CD14-positive monocyte (primary cell): ENCODE measurements at regions not wholly inside any gene's neighbourhood (a gene's known extent, or its start where the extent isn't known, plus 50 kb on each side); places are given as distances from the start of the nearest gene placed in this dataset.

ENCODE experiments used
- DNase-seq, 3 donors: peaks; one replicate each; pipeline ENCODE4 v3.0.0-alpha.2; 2011 to 2022
- H2AFZ ChIP-seq: 2 replicates; pipeline ENCODE4 v1.6.0; 2012; ENCODE audit warnings: mild to moderate bottlenecking, low read depth, low read length, inconsistent platforms; ENCODE audit not compliant: insufficient read depth, poor library complexity, severe bottlenecking
- H3K27ac ChIP-seq, 2 donors: 1 replicate in 1 of 2; 2 replicates in 1 of 2; pipeline ENCODE4 v1.5.1; 2012 to 2013; ENCODE audit warnings: low read length in 2 of 2, control low read depth in 1 of 2, inconsistent platforms in 1 of 2, low read depth in 1 of 2, mild to moderate bottlenecking in 1 of 2
- H3K27me3 ChIP-seq, 2 donors: one replicate each; pipeline versions ENCODE4 v1.6.0 to v1.6.1; 2011 to 2013; ENCODE audit warnings: low read length in 2 of 2; ENCODE audit not compliant: control insufficient read depth in 2 of 2, insufficient read depth in 2 of 2
- H3K36me3 ChIP-seq, 2 donors: replicated peaks in 1 of 2; 1 replicate in 1 of 2; 2 replicates in 1 of 2; pipeline versions ENCODE4 v1.5.1 to v1.6.1; 2012 to 2013; ENCODE audit warnings: low read length in 2 of 2, control low read depth in 1 of 2, inconsistent platforms in 1 of 2, mild to moderate bottlenecking in 1 of 2; ENCODE audit not compliant: insufficient read depth in 2 of 2, control insufficient read depth in 1 of 2
- H3K4me1 ChIP-seq, 2 donors: 1 replicate in 1 of 2; 2 replicates in 1 of 2; pipeline versions ENCODE4 v1.5.1 to v1.6.1; 2012 to 2013; ENCODE audit warnings: low read length in 2 of 2, control low read depth in 1 of 2, inconsistent platforms in 1 of 2, mild to moderate bottlenecking in 1 of 2, moderate library complexity in 1 of 2; ENCODE audit not compliant: insufficient read depth in 2 of 2, control insufficient read depth in 1 of 2
- H3K4me2 ChIP-seq: replicated peaks from 2 replicates; pipeline ENCODE3; 2012; ENCODE audit warnings: low read length, moderate library complexity, mild to moderate bottlenecking; ENCODE audit not compliant: poor library complexity, severe bottlenecking; ENCODE audit errors: extremely low read depth
- H3K4me3 ChIP-seq, 3 experiments: fragments of 200-600 bp in 1 of 3; sonication (generic) in 1 of 3; replicated peaks in 1 of 3; 1 replicate in 2 of 3; 2 replicates in 1 of 3; pipeline ENCODE4 v1.5.1; 2011 to 2013; ENCODE audit warnings: low read length in 3 of 3, mild to moderate bottlenecking in 3 of 3, control low read depth in 2 of 3, low read depth in 2 of 3, inconsistent platforms in 1 of 3, moderate library complexity in 1 of 3
- H3K79me2 ChIP-seq: 2 replicates; pipeline ENCODE4 v1.6.0; 2012; ENCODE audit warnings: mild to moderate bottlenecking, control low read depth, inconsistent platforms, low read length, moderate library complexity; ENCODE audit not compliant: insufficient read depth
- H3K9ac ChIP-seq: 2 replicates; pipeline ENCODE4 v1.6.0; 2017; ENCODE audit warnings: low read length, mild to moderate bottlenecking; ENCODE audit not compliant: insufficient read depth, poor library complexity, severe bottlenecking
- H3K9me3 ChIP-seq, 2 donors: replicated peaks in 1 of 2; 1 replicate in 1 of 2; 2 replicates in 1 of 2; pipeline versions ENCODE4 v1.5.1 to v1.6.1; 2012 to 2013; ENCODE audit warnings: low read length in 2 of 2, control low read depth in 1 of 2; ENCODE audit not compliant: control insufficient read depth in 1 of 2, insufficient read depth in 1 of 2
- H4K20me1 ChIP-seq: 2 replicates; pipeline ENCODE4 v1.6.0; 2012; ENCODE audit warnings: mild to moderate bottlenecking, low read length, control low read depth, moderate library complexity; ENCODE audit not compliant: insufficient read depth
- H3K27ac Mint-ChIP-seq, 7 donors: one replicate each; pipeline ENCODE4 v1.8.0; 2020; ENCODE audit warnings: mild to moderate bottlenecking in 7 of 7, mixed read lengths in 7 of 7, moderate library complexity in 6 of 7, inconsistent platforms in 2 of 7
- H3K27me3 Mint-ChIP-seq, 3 donors: one replicate each; pipeline ENCODE4 v1.8.0; 2021 to 2022; ENCODE audit warnings: low read depth in 3 of 3, mild to moderate bottlenecking in 3 of 3, mixed read lengths in 3 of 3, moderate library complexity in 3 of 3, inconsistent platforms in 1 of 3
- H3K36me3 Mint-ChIP-seq, 2 donors: one replicate each; pipeline ENCODE4 v1.8.0; 2020; ENCODE audit warnings: mixed read lengths in 2 of 2, inconsistent platforms in 1 of 2, mild to moderate bottlenecking in 1 of 2
- H3K4me1 Mint-ChIP-seq: one replicate; pipeline ENCODE4 v1.8.0; 2020; ENCODE audit warnings: mild to moderate bottlenecking, mixed read lengths
- H3K4me3 Mint-ChIP-seq, 2 donors: one replicate each; pipeline ENCODE4 v1.8.0; 2020; ENCODE audit warnings: mild to moderate bottlenecking in 2 of 2, mixed read lengths in 2 of 2, moderate library complexity in 1 of 2
- H3K9me3 Mint-ChIP-seq, 7 donors: one replicate each; pipeline ENCODE4 v1.8.0; 2020 to 2022; ENCODE audit warnings: mixed read lengths in 7 of 7, mild to moderate bottlenecking in 6 of 7, moderate library complexity in 6 of 7, inconsistent platforms in 2 of 7
- WGBS: methylation state at CpG from one replicate; pipeline ENCODE4 v1.1.5; 2013; ENCODE audit warnings: missing lambda C conversion rate; ENCODE audit not compliant: insufficient coverage; 5-methylcytosine and 5-hydroxymethylcytosine counted together
- intact Hi-C, 2 donors: fragments of 100-400 bp; cut with micrococcal nuclease; formaldehyde crosslinking; loops; one replicate each; pipeline versions ENCODE4 v1.15.0 to v1.15.1; 2023
- TF ChIP-seq, protein P1 (sequence below): fragments of 200-600 bp; IDR thresholded peaks from one replicate; pipeline ENCODE4 v1.8.0; 2022; ENCODE audit warnings: antibody characterized with exemption, mild to moderate bottlenecking

- no peak overlapping the region for H3K4me3 Mint-ChIP-seq
Measured at GRCh38 chr9:101907466-101907865, 169.0 kb upstream of the GRIN3A start.

DNA sequence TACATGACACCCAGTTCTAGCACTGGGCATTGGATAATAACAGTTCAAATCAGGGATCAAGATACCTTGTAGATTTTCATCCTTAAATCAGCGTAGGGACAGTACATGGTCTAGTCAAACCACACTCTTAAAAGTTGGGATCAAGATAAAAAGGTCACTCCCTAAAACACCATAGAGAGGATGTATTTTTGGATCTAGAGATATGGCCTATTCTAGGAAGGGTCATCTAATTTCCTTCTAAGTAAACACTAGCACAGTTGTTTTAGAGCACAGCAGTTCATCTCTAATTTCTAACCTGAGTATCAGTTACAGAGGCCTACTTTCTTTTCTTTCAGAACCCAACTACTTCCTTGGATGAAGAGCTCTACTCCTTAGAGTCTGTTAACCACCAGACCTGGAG lies 166.4 kb upstream of the GRIN3A start:
- no peaks in the 10 kb centered on the region for H3K79me2 ChIP-seq
- no peaks in the 10 kb centered on the region for H3K27me3 Mint-ChIP-seq
- H3K27ac ChIP-seq: no peak overlapping the region
- no peaks in the 10 kb centered on the region for H3K4me1 Mint-ChIP-seq
- no CpG with 5 or more reads among the region's 1 CpG for WGBS
- no peak overlapping the region for H3K4me3 ChIP-seq
- H2AFZ ChIP-seq: no peak overlapping the region
- H3K4me1 ChIP-seq: no peaks in the 10 kb centered on the region
- TF ChIP-seq, protein P1, sequence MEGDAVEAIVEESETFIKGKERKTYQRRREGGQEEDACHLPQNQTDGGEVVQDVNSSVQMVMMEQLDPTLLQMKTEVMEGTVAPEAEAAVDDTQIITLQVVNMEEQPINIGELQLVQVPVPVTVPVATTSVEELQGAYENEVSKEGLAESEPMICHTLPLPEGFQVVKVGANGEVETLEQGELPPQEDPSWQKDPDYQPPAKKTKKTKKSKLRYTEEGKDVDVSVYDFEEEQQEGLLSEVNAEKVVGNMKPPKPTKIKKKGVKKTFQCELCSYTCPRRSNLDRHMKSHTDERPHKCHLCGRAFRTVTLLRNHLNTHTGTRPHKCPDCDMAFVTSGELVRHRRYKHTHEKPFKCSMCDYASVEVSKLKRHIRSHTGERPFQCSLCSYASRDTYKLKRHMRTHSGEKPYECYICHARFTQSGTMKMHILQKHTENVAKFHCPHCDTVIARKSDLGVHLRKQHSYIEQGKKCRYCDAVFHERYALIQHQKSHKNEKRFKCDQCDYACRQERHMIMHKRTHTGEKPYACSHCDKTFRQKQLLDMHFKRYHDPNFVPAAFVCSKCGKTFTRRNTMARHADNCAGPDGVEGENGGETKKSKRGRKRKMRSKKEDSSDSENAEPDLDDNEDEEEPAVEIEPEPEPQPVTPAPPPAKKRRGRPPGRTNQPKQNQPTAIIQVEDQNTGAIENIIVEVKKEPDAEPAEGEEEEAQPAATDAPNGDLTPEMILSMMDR: no peak
- peaks cover 2 to 7% (median 4%) of the 10 kb centered on the region in 7 donors for H3K9me3 Mint-ChIP-seq
- H3K27ac Mint-ChIP-seq: no peak overlapping the region
- intact Hi-C loops: no loop called here
- no peaks in the 10 kb centered on the region for H3K36me3 Mint-ChIP-seq
- no peaks in the 10 kb centered on the region for H3K36me3 ChIP-seq
- DNase-seq: no peak
- no peaks in the 10 kb centered on the region for H4K20me1 ChIP-seq
- H3K4me3 Mint-ChIP-seq: no peak overlapping the region
- no peak overlapping the region for H3K9ac ChIP-seq
- no peak overlapping the region for H3K4me2 ChIP-seq
- H3K9me3 ChIP-seq: peaks cover 5 to 9% of the 10 kb centered on the region in 2 donors
- H3K27me3 ChIP-seq: no peaks in the 10 kb centered on the region

More at GRCh38 chr9:101907466-101907865, 169.0 kb upstream of the GRIN3A start:
- H3K4me2 ChIP-seq: no peak overlapping the region
- no peaks in the 10 kb centered on the region for H3K36me3 ChIP-seq
- peaks cover 5 to 9% of the 10 kb centered on the region in 2 donors for H3K9me3 ChIP-seq
- H4K20me1 ChIP-seq: no peaks in the 10 kb centered on the region
- DNase-seq: no peak
- TF ChIP-seq, protein P1: no peak
- no peaks in the 10 kb centered on the region for H3K36me3 Mint-ChIP-seq
- no peaks in the 10 kb centered on the region for H3K79me2 ChIP-seq
- no peak overlapping the region for H3K4me3 ChIP-seq
- H3K4me1 Mint-ChIP-seq: no peaks in the 10 kb centered on the region
- H3K27me3 ChIP-seq: no peaks in the 10 kb centered on the region
- peaks cover 3 to 9% (median 5%) of the 10 kb centered on the region in 7 donors for H3K9me3 Mint-ChIP-seq
- no peak overlapping the region for H2AFZ ChIP-seq
- WGBS: 100% methylated on average over 1 of the region's 2 CpGs
- H3K9ac ChIP-seq: no peak overlapping the region
- no peak overlapping the region for H3K27ac Mint-ChIP-seq
- intact Hi-C loops: no loop called here
- no peak overlapping the region for H3K27ac ChIP-seq
- H3K4me1 ChIP-seq: no peaks in the 10 kb centered on the region
- H3K27me3 Mint-ChIP-seq: no peaks in the 10 kb centered on the region
